ENCODE measurements at regions not wholly inside any gene's neighbourhood (a gene's known extent, or its start where the extent isn't known, plus 50 kb on each side); places are given as distances from the start of the nearest gene placed in this dataset.

DNA sequence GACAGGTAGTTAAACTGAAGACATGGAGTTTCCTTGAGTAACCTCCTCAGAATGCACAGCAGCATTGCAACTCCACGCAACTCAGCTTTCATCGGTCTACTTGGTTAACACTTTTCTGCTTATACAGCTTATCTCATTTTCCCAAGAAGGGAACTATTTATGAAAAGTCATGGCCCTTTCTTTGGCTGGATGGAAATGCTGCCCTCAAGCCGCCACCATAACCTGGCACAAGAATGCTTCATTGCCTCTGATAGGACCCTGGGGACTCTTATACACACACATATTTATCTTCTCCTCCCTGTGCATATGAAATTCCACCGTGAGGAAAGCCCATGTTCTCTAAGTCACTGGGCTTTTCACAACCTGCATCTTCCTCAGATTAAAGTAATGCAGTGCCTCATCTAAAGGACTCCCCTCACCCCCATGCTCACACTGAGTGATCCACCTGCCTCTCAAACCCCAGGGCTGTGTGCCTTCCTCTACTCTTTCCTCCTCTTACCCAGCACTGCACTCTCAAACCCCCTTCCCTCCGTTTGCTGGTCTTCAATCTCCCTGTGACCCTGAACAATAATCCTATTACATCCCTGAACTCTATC is 192.0 kb upstream of the HNRNPA3 start:
- no peak for DNase-seq

DNA sequence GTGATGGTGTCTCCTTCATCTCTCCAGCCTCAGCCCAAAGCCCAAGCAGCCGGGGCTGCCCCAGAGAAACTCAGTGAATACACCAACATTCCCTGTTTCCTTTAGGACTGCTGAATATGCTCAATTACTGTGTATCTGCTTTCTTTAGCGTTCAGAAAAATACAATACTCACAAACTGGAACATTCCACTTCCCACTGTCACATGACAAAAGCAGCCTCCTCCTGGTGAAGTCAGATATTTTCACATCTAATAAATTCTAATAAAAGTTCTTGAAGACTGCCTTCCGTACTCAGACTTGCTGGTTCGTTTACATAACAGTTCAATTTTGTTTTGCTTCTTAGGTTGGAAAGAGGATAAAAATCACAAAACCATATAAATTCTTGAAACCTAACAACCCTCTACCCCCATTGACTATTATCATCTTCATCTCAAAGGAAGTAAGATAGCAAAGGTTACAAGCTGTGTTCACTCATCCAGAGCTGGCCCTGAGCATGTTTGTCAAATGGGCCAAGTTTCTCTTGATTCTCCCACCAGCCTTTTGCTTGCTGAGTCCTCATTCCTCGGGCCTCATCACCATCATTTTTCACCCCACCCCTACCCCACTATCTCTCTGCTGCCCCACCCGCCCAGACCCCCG is 190.8 kb upstream of the HNRNPA3 start:
- no peak for DNase-seq

DNA sequence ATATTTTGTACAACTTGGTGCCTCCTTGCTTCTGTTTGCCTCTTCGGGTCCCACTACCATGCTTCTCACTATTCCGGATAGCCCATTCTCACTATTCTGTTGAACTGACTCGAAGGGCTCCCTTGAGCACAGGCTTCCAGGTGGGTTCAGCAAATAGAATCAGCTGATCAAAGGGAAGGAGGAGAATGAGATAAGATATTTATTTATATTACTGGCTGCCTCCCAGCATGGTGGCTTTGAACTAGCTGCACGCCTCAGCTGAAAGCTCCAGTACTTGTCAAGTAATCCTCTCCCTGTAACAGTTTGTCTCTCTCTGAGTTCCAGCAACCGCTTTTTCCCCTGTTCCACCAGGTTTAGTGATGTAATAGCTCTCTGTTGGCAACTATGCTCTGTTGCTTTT is 187.8 kb upstream of the HNRNPA3 start:
- no peak for DNase-seq

DNA sequence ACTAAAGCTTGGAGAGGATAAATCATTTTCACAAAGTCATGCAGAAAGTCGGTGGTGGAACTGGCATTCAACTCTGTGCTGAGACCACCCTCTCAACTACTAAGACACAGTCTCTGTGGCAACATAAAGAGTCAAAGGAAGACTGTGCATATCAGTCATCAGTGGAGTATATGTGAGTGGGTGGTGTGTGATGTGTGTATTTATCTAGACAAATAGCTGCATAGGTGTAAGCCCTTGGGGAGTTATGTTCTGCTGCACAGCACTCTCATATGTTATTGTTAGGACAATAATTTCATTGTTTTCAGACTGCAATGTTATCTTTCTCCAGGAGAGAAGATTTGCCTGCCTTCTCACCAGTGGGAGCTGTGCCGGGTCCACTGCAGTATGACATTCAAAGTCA is 186.3 kb upstream of the HNRNPA3 start:
- DNase-seq: no peak

DNA sequence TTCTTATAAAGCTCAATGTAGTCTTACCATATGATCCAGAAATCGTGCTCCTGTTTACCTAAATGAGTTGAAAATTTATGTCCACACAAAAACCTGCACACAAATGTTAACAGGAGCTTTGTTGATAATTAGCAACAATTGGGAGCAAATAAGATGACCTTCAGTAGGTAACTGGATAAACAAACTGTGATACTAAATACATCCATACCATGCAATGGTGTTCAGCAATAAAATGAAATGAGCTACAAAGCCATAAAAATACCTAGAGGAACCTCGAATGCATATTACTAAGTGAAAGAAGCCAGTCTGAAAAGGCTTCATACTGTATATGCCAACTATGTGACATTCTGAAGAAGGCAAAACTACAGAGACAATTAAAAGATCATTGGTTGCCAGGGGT is 185.6 kb upstream of the HNRNPA3 start:
- no peak for DNase-seq

DNA sequence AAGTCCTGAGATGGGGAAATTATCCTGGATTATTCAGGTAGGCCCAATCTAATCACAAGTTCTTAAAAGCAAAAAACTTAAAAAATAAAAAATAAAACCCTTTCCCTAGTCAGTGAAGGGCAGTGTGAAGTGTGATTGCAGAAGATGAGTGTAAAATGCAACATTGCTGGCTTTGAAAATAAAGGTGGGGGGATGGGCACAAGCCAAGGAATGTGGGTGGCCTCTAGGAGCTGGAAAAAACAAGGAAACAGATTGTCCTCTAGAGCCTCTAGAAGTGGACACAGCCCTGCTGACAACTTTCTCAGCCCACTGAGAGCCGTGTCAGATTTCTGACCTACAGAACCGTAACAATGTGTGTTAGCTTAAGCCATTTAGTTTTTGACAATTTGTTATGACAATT is 184.3 kb upstream of the HNRNPA3 start:
- no peak for DNase-seq

DNA sequence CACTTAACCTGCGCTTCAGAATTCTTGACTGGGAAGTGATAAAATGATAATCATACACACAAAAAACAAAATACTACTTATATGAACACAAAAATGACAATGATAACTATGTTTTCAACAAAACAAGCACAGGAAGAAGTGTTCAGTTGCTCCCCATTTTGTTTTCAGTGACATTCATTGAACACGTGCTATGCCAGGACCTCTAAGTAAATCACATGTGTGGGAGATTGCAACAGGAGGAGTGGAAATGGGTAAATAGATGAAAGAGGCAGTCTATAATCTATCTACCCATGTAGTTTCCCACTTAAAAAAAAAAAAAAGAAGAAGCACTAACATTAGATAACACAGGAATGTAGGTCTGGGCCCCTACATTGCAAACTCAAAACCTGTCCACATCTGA is 183.5 kb upstream of the HNRNPA3 start:
- no peak for DNase-seq

DNA sequence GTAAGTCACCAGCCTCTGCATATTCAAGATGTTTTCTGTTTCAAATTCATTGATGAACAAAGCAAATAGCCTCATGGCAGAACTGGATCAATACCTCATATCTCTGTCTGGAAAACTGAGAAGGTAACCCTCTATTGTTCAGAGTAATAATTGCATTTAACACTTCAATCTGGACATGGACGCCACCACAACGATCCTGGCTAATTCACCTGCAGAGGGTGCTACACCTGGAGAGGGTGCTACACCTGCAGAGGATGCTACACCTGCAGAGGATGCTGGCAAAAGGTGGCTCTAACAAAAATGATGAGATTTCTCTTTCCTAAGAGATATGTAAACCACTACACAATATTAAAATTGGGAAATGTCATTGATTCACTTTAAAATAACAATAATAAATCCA is 183.1 kb upstream of the HNRNPA3 start:
- DNase-seq: no peak

DNA sequence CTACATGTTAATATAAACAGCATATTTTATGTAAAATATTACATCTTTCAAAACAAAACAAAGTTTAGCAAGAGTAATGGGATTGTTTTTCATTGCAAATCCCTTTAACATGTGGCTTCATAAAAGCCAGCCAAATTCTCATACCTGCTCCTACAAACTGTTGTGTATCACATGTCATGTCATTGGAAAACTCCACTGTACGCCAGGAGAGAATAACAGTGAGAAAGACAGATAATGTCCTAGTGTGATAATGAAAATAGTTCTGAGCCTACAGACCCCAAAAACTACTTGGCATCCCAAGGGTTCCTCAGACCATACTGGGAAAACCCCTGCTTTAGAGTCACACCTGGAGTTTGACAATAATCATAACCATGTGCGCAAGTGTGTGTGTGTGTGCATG is 182.7 kb upstream of the HNRNPA3 start:
- no peak for DNase-seq

DNA sequence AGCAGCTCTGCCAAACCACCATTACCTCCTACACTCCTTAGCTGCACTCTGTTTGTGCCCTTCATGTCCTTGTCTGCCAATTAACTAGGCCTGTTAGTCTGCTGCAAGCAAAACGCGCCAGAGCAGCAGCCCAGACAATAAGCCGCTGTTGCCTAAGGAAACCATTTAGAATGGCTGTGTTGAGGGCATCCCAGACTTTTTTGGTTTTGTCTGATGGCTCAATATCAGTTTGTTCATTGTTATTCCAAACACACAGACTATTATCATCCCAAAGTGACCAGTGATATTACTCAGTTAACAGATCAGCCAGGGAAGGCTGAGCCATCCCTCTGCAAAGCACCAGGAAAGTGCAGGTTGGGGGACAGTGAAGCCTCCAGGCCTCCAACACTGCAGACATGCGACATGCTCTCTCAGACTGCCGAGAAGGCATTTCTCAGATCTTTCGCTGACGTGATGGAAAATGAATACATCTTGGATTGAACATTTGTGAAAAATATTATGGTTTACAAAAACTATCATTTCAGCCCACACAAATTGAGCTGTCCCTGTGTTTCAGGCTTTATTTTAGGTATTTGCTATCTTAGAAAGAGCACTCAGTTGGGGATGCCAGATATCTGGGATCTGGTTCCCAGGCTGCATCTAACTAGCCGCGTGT is 182.0 kb upstream of the HNRNPA3 start:
- no peak for DNase-seq

DNA sequence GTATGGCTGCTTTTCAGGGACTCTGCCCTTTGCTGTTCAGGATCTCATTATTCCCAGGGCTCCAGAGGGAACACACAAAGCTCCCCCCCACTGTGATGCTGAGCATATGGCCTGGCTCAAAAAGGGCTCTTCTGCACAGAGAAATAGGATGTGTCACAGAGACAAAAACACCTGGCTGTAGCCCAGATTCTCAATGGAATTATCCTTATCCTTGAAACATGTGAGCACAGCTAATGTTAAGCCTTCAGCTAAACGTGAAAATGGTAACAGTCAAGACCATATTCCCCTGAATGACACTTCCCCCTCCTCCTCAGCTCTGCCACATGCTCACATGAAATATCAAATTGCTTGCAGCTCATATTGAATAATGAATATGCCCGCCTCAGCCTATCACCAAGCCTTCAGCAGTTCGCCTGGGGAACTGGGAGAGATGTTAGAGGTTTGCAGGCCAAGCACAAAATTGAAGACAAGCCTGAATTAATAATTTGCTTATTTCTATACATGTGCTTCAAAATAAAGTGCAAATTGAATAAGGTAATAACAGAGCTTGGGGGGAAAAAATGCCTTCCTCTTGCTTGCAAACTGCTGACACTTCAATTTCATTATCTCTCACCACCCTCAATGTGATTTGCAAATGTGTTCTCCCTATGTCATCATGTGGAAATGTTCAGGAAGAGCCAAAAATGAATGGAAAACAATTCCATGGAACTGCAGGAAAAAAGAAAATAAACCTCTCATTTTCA is 181.0 kb upstream of the HNRNPA3 start:
- DNase-seq: no peak

DNA sequence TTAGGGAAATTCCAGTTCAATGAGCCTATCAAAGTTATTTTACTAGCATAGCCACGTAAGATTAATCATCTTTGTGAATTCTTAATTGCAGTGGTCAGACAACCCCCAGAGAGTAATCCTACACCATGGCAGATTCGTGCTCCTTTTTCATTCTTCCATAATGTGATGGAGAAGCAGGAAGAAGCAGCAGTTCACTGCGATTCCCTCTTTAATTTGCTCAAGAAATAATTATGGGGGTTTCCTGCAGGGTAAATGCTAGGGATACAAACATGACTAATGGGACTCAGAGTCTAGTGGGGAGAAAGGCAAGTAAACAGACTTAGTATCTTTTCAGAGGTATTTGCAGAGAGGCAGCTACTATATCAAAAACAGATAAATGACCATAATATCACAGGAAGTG is 175.8 kb upstream of the HNRNPA3 start:
- no peak for DNase-seq

DNA sequence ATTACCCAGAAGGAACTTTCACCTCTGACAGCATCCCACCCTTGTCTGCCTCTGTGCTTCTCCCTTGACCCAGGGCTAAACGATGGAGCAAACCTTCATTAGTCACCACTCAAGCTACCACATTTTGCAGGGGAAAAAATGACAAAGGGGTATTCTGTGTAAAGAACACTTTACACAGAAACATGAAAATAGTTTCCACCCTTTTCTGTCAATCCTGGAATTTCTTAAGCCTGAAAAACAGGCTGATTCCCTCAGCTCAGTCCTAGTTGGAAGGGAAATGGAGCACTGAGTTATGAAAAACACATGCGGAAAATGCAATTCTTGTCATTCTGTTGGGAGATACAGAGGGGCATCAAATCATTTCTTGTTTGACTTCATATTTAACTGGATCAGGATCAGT is 175.0 kb upstream of the HNRNPA3 start:
- no peak for DNase-seq

DNA sequence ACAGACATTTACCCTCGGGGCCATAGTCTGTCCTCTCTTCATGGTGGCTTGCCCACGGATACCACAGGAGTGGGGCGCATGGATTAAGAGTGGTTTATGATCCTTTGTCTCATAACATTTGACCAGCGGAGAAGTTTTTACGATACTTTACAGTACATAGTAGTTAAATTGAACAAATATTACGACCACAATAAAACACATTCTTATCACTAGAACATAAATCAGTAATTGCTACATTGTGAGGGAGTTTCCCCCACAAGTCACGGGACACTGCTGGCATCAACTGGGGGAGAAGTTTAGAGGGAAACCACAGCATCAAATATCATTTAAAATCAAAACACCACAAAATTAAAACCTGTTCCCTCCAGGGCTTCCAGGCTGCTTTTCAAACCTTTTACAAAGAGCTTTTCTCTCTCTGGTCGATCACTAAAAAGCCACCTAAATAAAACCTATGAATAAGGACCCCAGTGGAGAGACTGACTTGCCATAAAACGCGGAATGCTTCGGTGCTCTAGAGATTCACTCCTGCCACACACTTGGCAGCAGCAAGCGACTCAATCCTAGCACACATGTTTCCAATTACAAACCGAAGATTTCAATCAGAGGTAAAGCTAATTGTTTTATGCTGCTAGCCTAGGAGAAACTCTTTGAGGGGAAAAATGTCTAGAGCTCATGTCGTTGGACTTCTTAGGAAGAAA is 173.7 kb upstream of the HNRNPA3 start:
- DNase-seq: no peak

DNA sequence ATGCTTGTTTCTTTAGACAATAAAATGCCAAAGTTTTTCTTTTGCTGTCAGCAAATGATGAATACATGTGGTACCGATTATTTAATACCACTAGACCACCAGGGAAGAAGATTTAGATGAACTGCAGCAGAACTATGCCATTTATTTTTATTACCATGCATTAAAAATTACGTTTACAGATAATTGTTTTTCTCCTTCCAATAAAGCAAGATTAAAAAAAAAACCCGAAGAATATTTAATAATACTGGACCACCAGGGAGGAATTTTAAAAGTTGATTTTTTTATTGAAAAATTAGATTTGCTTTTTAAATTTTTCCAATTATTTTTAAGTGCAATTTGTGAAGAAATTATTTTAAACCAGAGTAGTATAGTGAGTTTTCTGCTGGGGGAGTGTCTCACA is 170.3 kb upstream of the HNRNPA3 start:
- no peak for DNase-seq

DNA sequence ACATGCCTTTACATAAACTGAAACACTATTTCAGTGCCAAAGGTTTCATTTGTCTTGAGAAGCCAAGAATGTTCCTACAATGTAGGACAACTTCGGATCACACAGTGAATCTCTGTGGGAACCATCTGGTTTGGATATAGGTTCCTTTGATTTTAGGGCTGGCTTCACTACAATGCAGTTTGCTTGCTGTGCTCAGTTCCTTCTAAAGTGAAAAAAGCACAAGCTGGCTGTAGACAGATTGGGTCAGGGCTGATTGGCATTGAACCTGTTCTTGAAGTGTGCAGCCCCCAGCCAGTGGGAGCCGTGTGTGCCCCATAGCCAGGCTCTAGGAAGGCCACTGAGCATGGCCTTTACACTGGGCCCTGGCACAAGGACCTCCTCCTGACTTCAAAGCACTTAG is 167.9 kb upstream of the HNRNPA3 start:
- no peak for DNase-seq

DNA sequence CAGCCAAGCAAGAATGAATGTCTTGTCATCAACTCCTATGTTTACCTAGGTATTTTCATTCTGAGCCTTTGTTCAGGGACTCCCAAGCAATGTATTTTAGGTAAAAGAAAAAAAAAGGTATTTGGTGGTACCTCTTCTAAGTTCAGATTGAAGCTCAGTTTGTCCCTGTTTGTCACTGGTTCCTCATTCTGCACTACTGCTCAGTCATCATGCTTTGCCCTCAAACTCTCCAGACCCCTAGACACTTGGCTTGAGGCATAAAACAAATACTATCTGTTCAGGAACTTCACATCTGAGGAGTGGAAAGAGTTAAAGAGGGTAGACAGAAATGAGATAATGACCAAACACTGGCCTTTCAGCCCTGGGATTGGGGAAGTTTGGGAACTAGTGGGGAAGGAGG is 163.6 kb upstream of the HNRNPA3 start:
- DNase-seq: no peak

DNA sequence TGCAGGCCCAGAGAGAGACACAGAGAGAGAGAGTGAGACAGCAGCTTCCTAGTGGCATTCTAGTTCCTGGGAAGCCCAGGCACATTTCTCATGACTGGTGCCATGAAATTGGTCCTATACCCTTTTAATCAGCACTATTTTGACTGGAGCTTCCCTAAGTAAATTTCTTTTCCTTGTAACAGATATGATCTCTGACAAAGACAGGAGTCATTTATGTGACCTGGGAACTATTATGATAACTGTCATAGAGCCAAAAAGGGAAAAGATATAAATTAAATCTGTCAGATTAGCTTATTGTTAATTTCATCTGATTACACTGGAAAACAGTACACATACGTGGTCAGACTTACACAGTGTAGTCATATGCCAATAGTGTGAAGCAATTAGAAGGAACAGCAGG is 161.3 kb upstream of the HNRNPA3 start:
- DNase-seq: no peak

DNA sequence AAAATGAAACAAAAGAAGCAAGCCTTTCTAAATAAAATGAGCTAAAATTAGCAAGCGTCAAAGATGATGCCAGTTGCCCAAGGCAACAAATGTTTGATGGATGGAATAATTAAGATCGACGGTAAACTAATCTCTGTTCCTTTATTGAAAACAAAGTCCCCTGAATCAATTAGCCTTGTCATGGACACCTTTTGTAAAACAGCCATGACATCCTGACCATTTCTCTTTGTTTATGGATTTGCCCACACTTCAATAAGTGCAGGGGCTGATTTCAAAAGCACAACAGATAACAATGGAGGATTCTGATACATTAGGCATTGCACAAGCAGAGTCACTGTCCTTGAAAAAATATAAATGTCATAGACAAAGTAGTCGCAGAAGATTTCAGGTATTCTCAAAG is 160.1 kb upstream of the HNRNPA3 start:
- no peak for DNase-seq

DNA sequence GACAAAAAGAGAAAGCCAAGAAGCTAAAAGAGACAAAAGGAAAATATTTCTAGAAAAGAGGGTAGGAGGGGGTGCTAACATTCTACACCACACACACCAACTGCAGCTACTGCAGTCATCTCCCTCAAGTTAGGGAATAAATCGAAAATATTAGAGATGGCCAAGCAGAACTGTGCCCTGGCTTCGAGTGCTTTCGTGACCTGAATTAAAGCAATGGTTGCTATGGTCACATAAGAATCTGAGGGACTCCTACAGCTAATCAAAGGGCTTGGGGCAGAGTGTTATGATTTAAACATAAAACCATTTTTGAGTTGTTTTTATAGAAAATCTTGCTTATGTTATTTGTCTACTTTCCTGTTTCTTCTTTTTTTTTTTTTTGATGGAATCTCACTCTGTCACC is 159.6 kb upstream of the HNRNPA3 start:
- DNase-seq: no peak

DNA sequence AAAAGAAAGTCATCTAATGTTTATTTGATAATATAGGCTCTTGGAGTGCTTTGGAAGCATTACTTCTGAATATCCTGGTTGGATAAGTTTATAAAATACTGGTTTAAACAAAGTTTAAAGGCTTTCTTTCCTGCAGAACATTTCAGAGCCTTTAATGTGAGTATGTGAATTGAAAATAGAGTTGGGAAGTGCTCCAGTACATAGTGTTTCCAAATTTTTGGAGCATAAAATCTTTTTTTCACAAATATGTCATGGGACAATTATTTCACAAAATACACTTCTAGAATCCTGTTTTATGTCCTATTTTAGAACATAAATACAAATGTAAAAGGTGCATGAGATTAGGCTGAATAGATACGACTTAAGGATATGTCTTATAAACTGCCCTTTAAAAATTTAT is 158.9 kb upstream of the HNRNPA3 start:
- no peak for DNase-seq

DNA sequence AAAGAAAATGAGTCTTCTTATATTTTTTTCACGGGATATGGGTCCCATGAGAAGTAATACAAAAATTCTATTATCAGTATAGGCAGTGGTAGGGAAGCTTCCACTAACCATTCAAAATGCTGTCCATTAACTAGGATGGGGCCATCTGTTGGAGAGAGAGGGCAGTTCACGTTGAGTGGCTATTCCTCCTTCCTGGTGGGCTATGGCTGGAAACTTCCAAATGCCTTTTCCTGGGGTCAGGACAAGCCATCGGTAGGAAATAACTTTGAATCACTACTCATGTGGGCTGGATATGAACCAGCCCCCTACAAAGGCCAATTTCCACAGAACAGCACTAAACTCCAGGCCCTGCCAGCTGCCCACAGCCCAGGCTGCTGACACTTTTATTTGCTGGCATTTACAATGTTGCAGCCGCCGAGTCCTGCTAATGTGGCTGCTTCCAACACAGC is 156.1 kb upstream of the HNRNPA3 start:
- DNase-seq: peak; percentile 80 to 88
